Adrenal gland (tissue), 9 donors: ENCODE measurements at regions not wholly inside any gene's neighbourhood (a gene's known extent, or its start where the extent isn't known, plus 50 kb on each side); places are given as distances from the start of the nearest gene placed in this dataset.

Source experiments
- DNase-seq, 7 donors: peaks; one replicate each; pipeline ENCODE4 v3.0.0-alpha.2; 2019 to 2020
- H3K27ac ChIP-seq, 5 donors: fragments of 200-600 bp; sonication (generic) in 4 of 5; 1 replicate in 3 of 5; 2 replicates in 2 of 5; pipeline versions ENCODE4 v1.5.1 to v1.8.0; 2016 to 2020; ENCODE audit warnings: mild to moderate bottlenecking in 1 of 5
- H3K27me3 ChIP-seq: fragments of 200-600 bp; 2 replicates; pipeline ENCODE4 v1.8.0; 2021
- H3K36me3 ChIP-seq, 2 donors: fragments of 200-600 bp; replicated peaks in 1 of 2; 1 replicate in 1 of 2; 2 replicates in 1 of 2; pipeline versions ENCODE4 v1.5.1 to v1.8.0; 2018 to 2022
- H3K4me1 ChIP-seq, 2 donors: fragments of 200-600 bp; replicated peaks in 1 of 2; 1 replicate in 1 of 2; 2 replicates in 1 of 2; pipeline versions ENCODE4 v1.5.1 to v1.8.0; 2018 to 2021
- H3K4me3 ChIP-seq, 4 donors: fragments of 200-600 bp; sonication (generic) in 3 of 4; one replicate each; pipeline ENCODE4 v1.5.1; 2016 to 2018
- H3K9me3 ChIP-seq, 3 donors: fragments of 200-600 bp; sonication (generic) in 1 of 3; replicated peaks in 1 of 3; 1 replicate in 2 of 3; 2 replicates in 1 of 3; pipeline versions ENCODE4 v1.5.1 to v1.8.0; 2016 to 2021
- CTCF ChIP-seq, 6 experiments: fragments of 450-650 bp in 4 of 6; fragments of 200-600 bp in 2 of 6; sonication (generic) in 1 of 6; IDR thresholded peaks; 1 replicate in 5 of 6; 2 replicates in 1 of 6; pipeline versions ENCODE4 v1.5.1 to v1.8.0; 2016 to 2021; ENCODE audit warnings: antibody characterized with exemption in 6 of 6, mild to moderate bottlenecking in 2 of 6, moderate library complexity in 1 of 6
- POLR2A ChIP-seq, 2 donors: fragments of 450-650 bp; IDR thresholded peaks; one replicate each; pipeline ENCODE4 v1.6.1; 2017; ENCODE audit warnings: antibody characterized with exemption in 2 of 2, mild to moderate bottlenecking in 2 of 2, moderate library complexity in 1 of 2
- WGBS, 4 donors: extraction: QIAGEN DNeasy Blood & Tissue Kit in 2 of 4; methylation state at CpG; one replicate each; pipeline versions ENCODE4 v1.1.5 to v1.1.7; 2013 to 2017; 5-methylcytosine and 5-hydroxymethylcytosine counted together
- intact Hi-C, 2 donors: fragments of 100-400 bp; cut with DNase I; formaldehyde crosslinking; loops; one replicate each; pipeline versions ENCODE4 v1.14.1 to v1.15.0; 2022 to 2023
- donor health status: healthy with polysubstance abuse.
- donor health status: Bipolar disorder and iron deficiency.
- donor health status: DM: yes; HTN: yes; CAD: no.
- donor health status: DM: no; HTN: no; CAD: no.
- donor health status: DM: no; HTN: no; CAD: no.

- 82 to 89% (median 84%) methylated on average over 4 of the region's 4 CpGs for WGBS, 4 donors
- Histone ChIP-seq H3K36me3 (no peaks in the 10 kb centered on the region), H3K4me3 (no peak overlapping the region), H3K27me3 (no peaks in the 10 kb centered on the region), H3K4me1 (peaks cover 0 to 11% of the 10 kb centered on the region in 2 donors), H3K9me3 (no peaks in the 10 kb centered on the region), H3K27ac (no peak overlapping the region)
- TF ChIP-seq POLR2A (IDR thresholded peaks at IDR 0.05) (no peak), CTCF (IDR thresholded peaks at IDR 0.05) (no peak)
- no peak for DNase-seq
- intact Hi-C loops: no loop called here
Measured at GRCh38 chr4:157977086-157977485, 195.7 kb downstream of the GASK1B start.

DNA sequence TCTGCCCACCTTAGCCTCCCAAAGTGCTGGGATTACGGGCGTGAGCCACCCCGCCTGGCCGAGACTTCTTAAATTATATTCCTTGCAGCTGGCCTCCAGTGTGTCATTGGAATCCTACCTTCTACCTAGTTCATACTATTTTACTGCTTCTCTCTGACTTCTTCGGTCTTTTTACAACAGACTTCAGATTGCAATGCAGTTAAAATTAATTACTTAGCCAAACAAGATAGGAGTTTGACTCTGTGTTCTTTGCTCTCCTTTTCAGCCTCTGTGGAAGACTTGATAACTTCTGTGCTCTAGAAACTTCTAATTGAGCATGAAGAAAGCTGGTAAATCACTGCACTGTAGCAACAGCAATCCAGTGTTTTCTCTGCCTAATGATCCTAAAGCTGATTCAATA is 199.5 kb downstream of the GASK1B start:
- Histone ChIP-seq H3K4me3 (no peak overlapping the region), H3K36me3 (no peaks in the 10 kb centered on the region), H3K9me3 (no peaks in the 10 kb centered on the region), H3K27ac (no peak overlapping the region), H3K4me1 (peaks cover 0 to 3% of the 10 kb centered on the region in 2 donors), H3K27me3 (no peaks in the 10 kb centered on the region)
- no peak for DNase-seq
- TF ChIP-seq CTCF (IDR thresholded peaks at IDR 0.05) (no peak), POLR2A (IDR thresholded peaks at IDR 0.05) (no peak)
- WGBS, 4 donors: 91 to 96% (median 94%) methylated on average over 5 of the region's 5 CpGs
- intact Hi-C loops: no loop called here

DNA sequence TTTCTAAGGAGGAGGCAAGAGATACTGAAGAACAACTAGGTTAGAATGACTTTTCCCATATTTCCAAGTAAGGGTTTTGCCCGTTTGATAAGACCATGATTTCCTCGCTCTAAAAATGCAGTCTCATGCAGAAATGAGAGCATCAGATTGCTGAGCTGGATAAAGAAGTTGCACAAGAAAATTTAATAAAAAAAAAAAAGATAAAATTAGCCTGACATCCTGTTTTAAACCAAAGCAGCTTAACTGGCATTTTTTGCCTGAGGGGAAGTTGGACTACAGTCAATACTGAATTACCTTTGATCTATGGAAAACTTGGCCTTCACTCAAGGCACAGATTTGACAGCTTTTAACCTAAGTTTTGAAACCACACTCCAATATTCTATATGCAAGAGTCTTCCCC is 208.4 kb downstream of the GASK1B start:
- H3K36me3 ChIP-seq: no peaks in the 10 kb centered on the region
- H3K9me3 ChIP-seq: no peaks in the 10 kb centered on the region
- TF ChIP-seq POLR2A (IDR thresholded peaks at IDR 0.05) (no peak), CTCF (IDR thresholded peaks at IDR 0.05) (no peak)
- no peak for DNase-seq
- intact Hi-C loops: no loop called here
- WGBS, 4 donors: 31 to 41% (median 34%) methylated on average over 2 of the region's 2 CpGs
- peaks cover 5 to 9% of the 10 kb centered on the region in 2 donors for H3K4me1 ChIP-seq
- H3K4me3 ChIP-seq: no peak overlapping the region
- H3K27ac ChIP-seq: peak overlapping the region in 1 of 5 donors; percentile 39
- no peaks in the 10 kb centered on the region for H3K27me3 ChIP-seq

- Histone ChIP-seq H3K27me3 (no peaks in the 10 kb centered on the region), H3K27ac (no peak overlapping the region), H3K9me3 (no peaks in the 10 kb centered on the region), H3K36me3 (no peaks in the 10 kb centered on the region), H3K4me3 (no peak overlapping the region), H3K4me1 (peaks cover 5 to 14% of the 10 kb centered on the region in 2 donors)
- no peak for TF ChIP-seq CTCF (IDR thresholded peaks at IDR 0.05)
- no peak for TF ChIP-seq POLR2A (IDR thresholded peaks at IDR 0.05)
- intact Hi-C loops: no loop called here
- no peak for DNase-seq
- WGBS, 4 donors: 64 to 75% (median 72%) methylated on average over 2 of the region's 2 CpGs
Measured at GRCh38 chr4:157961229-157961990, 211.4 kb downstream of the GASK1B start.
